Activated T-helper 1 cell treated with anti-CD3 and anti-CD28 coated beads, Interleukin-12 subunit alpha, Interleukin-12 subunit beta, Interleukin-2, Interleukin-4 antibody, amounts not matched to agents 30 ng/mL and 10 ng/mL and 1 ng/mL, durations not matched to agents 14 hours and 24 hours and 36 hours (primary cell): ENCODE measurements at regions not wholly inside any gene's neighbourhood (a gene's known extent, or its start where the extent isn't known, plus 50 kb on each side); places are given as distances from the start of the nearest gene placed in this dataset.

Experiments
- DNase-seq: peaks from one replicate; pipeline ENCODE4 v3.0.0; 2021; ENCODE audit warnings: low spot score
- H3K27ac Mint-ChIP-seq: one replicate; pipeline ENCODE4 v1.8.0; 2021; ENCODE audit warnings: mild to moderate bottlenecking, mixed read lengths
- H3K27me3 Mint-ChIP-seq: one replicate; pipeline ENCODE4 v1.8.0; 2022; ENCODE audit warnings: mild to moderate bottlenecking, moderate library complexity, mixed read lengths; ENCODE audit not compliant: insufficient read depth
- H3K36me3 Mint-ChIP-seq: one replicate; pipeline ENCODE4 v1.8.0; 2021; ENCODE audit warnings: low read depth, mixed read lengths
- H3K4me1 Mint-ChIP-seq: one replicate; pipeline ENCODE4 v1.8.0; 2021; ENCODE audit warnings: low read depth, mixed read lengths
- H3K4me3 Mint-ChIP-seq: one replicate; pipeline ENCODE4 v1.8.0; 2021; ENCODE audit warnings: mild to moderate bottlenecking, moderate library complexity, mixed read lengths
- H3K9me3 Mint-ChIP-seq: one replicate; pipeline ENCODE4 v1.8.0; 2021; ENCODE audit warnings: mixed read lengths
- intact Hi-C: fragments of 100-400 bp; cut with micrococcal nuclease; formaldehyde crosslinking; loops from one replicate; pipeline ENCODE4 v1.15.1; 2024

DNA sequence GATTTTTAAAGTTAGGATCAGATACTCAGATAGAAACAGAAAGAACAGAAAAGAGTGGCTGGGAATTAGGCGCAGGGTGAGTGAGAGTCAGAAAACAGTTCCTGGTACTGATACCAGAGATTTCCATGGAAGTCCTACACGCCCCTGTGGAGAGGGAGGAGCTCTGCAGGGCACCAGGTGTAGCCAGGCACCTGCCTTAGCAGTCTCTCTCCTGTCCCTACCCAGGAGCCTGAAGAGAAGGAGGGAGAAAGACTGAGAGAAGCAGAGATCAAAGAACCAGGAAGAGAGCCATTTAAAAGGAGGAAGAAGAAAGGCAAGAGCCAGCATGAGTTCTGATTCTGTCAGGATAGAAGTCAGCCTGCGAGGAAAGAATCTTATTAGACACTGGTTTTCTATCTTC, 65.0 kb downstream of the CBLN1 start:
- Mint-ChIP-seq H3K4me1 (no peaks in the 10 kb centered on the region), H3K27ac (no peak overlapping the region), H3K9me3 (no peaks in the 10 kb centered on the region), H3K4me3 (no peak overlapping the region), H3K36me3 (no peaks in the 10 kb centered on the region), H3K27me3 (no peaks in the 10 kb centered on the region)
- DNase-seq, result no peak
- intact Hi-C loops, result no loop called here

DNA sequence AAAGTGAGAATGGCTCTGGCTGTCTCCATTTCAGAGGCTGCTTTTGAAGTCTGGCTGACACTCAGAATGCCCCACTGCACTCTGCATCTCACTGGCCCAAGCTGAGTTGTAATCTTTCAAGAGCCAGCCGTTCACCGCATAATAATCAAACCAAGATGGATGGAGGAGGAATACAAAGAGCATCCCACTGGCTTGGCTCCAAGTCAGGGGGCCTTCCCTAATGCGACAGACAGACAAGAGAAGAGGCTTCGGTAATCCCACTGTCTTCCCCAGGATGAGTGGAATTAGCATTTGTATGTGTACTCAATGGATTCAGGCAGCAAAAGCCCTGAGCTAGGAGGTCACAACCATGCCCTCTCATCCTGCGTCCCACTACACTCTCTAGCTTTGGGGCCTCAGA, 68.0 kb downstream of the CBLN1 start:
- H3K27me3 Mint-ChIP-seq, result no peaks in the 10 kb centered on the region
- no peak overlapping the region for H3K4me3 Mint-ChIP-seq
- no peak overlapping the region for H3K27ac Mint-ChIP-seq
- H3K9me3 Mint-ChIP-seq, result no peaks in the 10 kb centered on the region
- H3K36me3 Mint-ChIP-seq, result no peaks in the 10 kb centered on the region
- DNase-seq, result no peak
- H3K4me1 Mint-ChIP-seq, result no peaks in the 10 kb centered on the region
- intact Hi-C loops, result no loop called here

DNA sequence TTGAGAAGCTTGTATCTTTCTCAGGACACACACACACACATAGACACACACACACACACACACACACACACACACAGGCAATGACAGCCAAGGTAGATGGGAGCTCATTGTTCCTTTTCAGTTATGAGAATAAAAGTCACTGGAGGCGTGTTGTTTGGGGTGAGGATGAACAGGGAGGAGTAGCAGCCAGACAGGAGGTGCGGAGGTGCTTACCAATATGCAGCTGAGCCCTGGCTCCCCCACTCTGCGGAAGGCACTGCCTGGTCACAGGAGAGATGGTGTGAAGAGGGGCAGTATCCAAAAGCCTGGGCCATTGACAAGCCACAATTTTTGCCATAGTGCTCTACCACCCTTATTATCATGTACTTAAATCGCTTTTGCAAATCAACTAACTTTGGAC, 77.4 kb downstream of the CBLN1 start:
- no peak overlapping the region for H3K27ac Mint-ChIP-seq
- DNase-seq, result no peak
- H3K9me3 Mint-ChIP-seq, result no peaks in the 10 kb centered on the region
- intact Hi-C loops, result no loop called here
- H3K4me1 Mint-ChIP-seq, result no peaks in the 10 kb centered on the region
- peaks cover 1% of the 10 kb centered on the region for H3K27me3 Mint-ChIP-seq
- no peaks in the 10 kb centered on the region for H3K36me3 Mint-ChIP-seq
- H3K4me3 Mint-ChIP-seq, result no peak overlapping the region

DNA sequence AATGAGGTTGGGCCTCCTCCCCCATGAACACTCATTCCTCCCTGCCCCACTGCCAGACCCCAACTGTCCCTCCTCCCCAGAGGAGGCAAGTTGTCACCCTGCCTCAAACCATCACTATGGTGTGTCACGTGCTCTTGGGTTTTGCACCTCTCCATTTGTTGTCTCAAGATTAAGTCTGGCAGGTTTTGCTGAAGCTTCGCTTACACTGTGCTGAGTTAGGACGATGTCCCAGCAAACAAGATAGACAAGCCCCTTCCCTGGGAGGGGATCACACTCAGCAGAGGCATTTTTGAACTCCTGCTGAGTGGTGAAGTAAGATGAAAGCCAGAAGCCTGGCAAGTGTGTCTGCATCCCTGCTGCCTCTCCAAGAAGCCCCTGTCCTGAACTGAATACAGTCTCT, 78.3 kb downstream of the CBLN1 start:
- H3K4me1 Mint-ChIP-seq, result no peaks in the 10 kb centered on the region
- H3K27me3 Mint-ChIP-seq, result peaks cover 1% of the 10 kb centered on the region
- intact Hi-C loops, result no loop called here
- H3K4me3 Mint-ChIP-seq, result no peak overlapping the region
- no peaks in the 10 kb centered on the region for H3K9me3 Mint-ChIP-seq
- DNase-seq, result no peak
- H3K27ac Mint-ChIP-seq, result no peak overlapping the region
- no peaks in the 10 kb centered on the region for H3K36me3 Mint-ChIP-seq

DNA sequence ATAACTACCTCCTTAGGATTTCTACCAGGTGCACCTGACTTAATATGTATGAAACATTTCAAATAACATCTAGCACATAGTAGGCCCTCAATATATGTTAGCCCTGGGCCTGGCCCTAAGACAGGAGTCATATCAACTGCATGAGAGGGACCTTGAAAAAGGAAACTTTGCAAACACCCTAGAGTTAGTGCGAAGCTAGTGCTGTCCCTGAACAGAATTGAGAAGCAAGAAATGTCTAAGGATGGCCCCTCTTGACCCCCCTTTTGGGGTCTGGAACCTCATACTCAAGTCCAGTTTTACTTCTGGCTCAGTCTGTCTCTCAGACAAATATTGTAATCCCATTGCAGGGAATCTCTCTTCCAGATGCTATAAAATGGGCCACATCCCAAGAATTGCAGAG, 80.5 kb downstream of the CBLN1 start:
- H3K9me3 Mint-ChIP-seq, result no peaks in the 10 kb centered on the region
- H3K27me3 Mint-ChIP-seq, result peaks cover 1% of the 10 kb centered on the region
- no peak for DNase-seq
- no peak overlapping the region for H3K27ac Mint-ChIP-seq
- no peaks in the 10 kb centered on the region for H3K36me3 Mint-ChIP-seq
- no peaks in the 10 kb centered on the region for H3K4me1 Mint-ChIP-seq
- H3K4me3 Mint-ChIP-seq, result no peak overlapping the region
- intact Hi-C loops, result no loop called here

DNA sequence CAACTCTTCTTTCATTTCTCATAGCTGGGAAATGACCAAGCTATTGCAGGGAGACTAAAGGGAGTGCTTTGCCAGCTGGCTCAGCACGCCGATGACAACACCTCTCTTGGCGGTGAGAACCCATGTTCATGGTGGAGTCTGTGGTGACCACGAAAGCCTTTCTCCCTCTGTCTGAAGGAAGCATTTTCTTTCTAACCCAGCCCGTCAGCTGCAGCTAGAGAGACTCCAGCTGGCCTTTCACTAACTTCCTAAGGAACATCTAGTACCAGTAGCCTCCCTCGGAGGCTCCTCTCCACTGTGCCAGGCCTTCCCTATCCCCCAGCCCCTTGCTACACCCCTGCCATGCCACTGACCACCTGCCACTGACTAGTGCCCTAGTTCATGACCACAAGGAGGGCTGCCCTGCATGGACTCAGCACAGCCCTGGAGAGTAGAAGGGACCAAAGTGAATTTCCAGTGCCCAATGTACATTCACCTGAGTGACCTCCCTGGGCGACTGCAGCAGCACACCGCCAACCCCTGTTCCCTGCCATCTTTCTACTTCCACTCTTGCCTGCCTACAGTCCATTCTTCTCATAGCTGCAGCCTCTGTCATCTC, 81.3 kb downstream of the CBLN1 start:
- DNase-seq, result no peak
- no peaks in the 10 kb centered on the region for H3K9me3 Mint-ChIP-seq
- H3K27me3 Mint-ChIP-seq, result peaks cover 1% of the 10 kb centered on the region
- no peaks in the 10 kb centered on the region for H3K36me3 Mint-ChIP-seq
- no peak overlapping the region for H3K4me3 Mint-ChIP-seq
- H3K27ac Mint-ChIP-seq, result no peak overlapping the region
- H3K4me1 Mint-ChIP-seq, result no peaks in the 10 kb centered on the region
- intact Hi-C loops, result no loop called here

DNA sequence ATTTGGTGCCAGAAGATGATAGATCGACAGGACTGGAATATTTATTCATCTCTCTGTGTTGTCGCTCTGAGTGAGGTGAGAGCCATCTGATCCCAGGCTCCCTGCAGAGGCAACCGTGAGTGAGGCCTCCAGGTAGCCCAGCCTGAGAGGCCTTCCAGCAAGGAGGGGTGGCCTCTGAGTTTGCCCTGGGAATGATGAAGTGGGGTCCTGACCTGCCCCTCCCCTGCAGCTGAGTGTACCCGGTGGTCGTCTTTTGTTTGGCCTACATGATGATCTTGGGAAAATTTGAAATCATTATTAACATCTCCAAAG, 86.4 kb downstream of the CBLN1 start:
- Mint-ChIP-seq H3K9me3 (no peaks in the 10 kb centered on the region), H3K4me3 (no peak overlapping the region), H3K36me3 (no peaks in the 10 kb centered on the region), H3K27ac (no peak overlapping the region), H3K4me1 (no peaks in the 10 kb centered on the region), H3K27me3 (peaks cover 1% of the 10 kb centered on the region)
- no peak for DNase-seq
- intact Hi-C loops, result no loop called here

DNA sequence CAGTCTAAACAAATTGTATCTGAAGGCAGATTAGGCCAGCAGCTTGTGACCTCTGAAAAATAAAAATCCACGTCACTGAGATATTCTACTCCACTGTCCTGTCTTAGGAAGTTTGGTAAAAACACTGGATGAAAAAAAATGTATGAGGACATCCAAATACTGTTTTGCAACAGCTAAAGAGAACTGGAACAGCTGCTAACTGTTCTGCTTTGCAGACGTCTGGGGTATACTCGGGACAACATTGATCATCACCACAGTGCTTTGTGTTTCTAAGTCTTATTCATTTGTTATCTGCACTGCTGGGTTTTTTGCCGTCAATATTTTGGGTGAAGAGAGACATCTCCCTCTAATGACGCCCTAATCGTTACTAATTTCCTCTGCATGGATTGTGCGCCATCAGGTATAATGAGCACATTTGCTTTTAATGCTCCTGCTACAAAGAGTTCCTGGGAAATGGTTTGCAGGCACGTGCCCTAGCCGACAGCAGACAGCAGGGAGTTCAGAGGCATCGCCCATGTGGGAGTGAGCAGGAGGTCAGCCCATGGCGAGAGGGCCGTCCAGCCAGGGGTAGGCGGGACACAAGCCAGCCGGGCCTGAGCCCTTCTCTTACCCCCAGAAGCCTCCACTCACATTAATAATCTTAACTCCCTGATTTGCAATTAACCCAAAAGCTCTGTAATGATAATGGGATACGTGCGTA, 87.0 kb downstream of the CBLN1 start:
- Mint-ChIP-seq H3K36me3 (no peaks in the 10 kb centered on the region), H3K27ac (no peak overlapping the region), H3K4me3 (no peak overlapping the region), H3K4me1 (no peaks in the 10 kb centered on the region), H3K27me3 (peaks cover 1% of the 10 kb centered on the region), H3K9me3 (no peaks in the 10 kb centered on the region)
- intact Hi-C loops, result no loop called here
- DNase-seq, result no peak

DNA sequence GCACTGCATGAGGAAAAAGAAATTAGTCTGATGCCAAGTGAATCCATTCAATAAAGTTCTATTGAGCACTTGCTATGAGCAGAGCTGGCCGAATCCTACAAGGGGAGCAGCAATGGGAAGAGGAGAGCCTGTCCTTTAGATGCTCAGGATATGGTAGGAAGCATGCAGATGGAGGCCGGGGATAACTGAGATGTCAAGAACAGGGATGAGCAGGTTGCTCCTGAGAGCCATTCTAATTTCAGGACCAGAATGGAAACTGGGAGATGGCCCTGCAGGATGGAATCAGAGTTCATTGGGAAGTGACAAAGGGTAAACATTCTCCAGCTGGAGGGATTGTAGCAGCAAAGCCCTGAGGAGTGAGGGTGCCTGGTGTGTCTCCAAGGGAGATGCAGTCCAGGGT, 88.0 kb downstream of the CBLN1 start:
- Mint-ChIP-seq H3K4me3 (no peak overlapping the region), H3K4me1 (no peaks in the 10 kb centered on the region), H3K27ac (no peak overlapping the region), H3K36me3 (no peaks in the 10 kb centered on the region), H3K27me3 (no peaks in the 10 kb centered on the region), H3K9me3 (no peaks in the 10 kb centered on the region)
- intact Hi-C loops, result no loop called here
- no peak for DNase-seq

DNA sequence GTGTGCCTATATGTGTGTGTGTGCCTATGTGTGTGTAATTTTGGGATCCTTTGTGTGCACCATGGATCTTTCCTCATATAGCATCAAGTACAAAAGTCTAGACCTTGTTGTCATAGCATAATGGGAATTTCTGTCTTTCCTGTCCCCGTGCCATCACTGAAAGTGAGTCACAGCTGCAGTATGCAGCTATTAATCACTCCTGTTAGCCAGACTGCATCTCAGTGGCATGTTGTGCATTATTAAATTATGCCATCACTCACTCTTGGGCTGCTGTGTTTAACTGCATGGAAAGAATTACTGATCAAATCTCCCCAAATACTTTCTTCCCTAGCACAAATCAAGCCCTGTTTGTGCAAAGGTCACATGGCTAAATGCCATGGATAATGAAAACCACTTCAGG, 92.4 kb downstream of the CBLN1 start:
- Mint-ChIP-seq H3K4me1 (no peaks in the 10 kb centered on the region), H3K27me3 (no peaks in the 10 kb centered on the region), H3K9me3 (no peaks in the 10 kb centered on the region), H3K4me3 (no peak overlapping the region), H3K27ac (no peak overlapping the region), H3K36me3 (no peaks in the 10 kb centered on the region)
- DNase-seq, result no peak
- intact Hi-C loops, result no loop called here

DNA sequence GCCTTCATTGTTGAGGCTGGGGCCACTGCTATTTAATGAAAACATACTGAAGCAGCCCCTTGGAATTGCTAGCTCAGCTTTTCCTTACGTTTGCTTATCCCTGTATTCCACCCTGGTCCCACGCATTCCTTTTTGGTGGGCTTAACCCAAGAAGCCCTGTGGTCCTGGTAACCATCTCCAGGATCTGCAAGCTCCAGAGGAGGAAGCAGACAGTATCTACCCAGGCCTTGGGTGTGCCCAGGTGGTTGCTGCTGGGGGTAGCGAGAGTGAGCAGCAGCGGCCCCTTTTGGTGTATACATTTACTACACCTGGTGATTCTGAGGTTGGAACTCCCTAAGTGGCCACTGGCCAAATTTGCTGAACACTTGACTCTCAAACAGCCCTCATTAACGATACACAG, 97.7 kb downstream of the CBLN1 start:
- Mint-ChIP-seq H3K36me3 (no peaks in the 10 kb centered on the region), H3K9me3 (no peaks in the 10 kb centered on the region), H3K4me1 (no peaks in the 10 kb centered on the region), H3K4me3 (no peak overlapping the region), H3K27ac (no peak overlapping the region), H3K27me3 (no peaks in the 10 kb centered on the region)
- DNase-seq, result no peak
- intact Hi-C loops, result no loop called here

DNA sequence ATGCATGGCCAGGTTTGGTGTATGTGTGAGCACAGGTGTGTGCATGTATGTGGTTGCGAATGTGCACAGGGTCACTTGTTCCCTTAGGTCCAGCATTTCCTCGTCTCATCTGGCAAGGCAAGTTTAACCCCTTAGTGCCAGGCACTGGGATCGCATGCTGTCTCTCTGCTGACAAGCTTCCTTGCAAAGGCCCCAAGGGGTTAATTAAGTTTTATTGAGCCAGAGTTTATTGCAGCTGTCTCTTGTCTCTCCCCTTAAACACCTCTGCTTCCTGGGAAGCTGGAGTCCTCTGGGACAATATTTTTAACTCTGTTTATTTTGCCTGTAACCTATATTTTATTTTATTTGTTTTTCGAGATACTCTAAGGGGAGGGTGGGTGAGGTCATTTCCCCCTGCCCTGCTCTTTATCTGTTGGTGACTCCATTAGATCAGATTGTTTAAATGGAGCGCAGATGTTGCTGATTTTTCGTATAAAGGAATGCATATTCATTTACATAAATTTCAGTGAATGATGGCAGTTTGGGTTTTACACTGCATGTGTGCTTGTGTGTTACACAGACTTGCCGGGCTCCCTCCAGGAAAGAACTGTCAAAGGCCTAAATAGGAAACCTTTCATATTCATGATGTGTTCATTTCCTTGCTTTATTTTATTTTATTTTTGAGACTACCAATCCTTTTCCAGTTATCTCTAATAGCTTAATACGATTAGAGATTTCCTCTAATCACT, 99.7 kb downstream of the CBLN1 start:
- no peaks in the 10 kb centered on the region for H3K36me3 Mint-ChIP-seq
- no peaks in the 10 kb centered on the region for H3K4me1 Mint-ChIP-seq
- no peak overlapping the region for H3K4me3 Mint-ChIP-seq
- H3K27me3 Mint-ChIP-seq, result no peaks in the 10 kb centered on the region
- no peak for DNase-seq
- no peaks in the 10 kb centered on the region for H3K9me3 Mint-ChIP-seq
- intact Hi-C loops, result no loop called here
- H3K27ac Mint-ChIP-seq, result no peak overlapping the region

DNA sequence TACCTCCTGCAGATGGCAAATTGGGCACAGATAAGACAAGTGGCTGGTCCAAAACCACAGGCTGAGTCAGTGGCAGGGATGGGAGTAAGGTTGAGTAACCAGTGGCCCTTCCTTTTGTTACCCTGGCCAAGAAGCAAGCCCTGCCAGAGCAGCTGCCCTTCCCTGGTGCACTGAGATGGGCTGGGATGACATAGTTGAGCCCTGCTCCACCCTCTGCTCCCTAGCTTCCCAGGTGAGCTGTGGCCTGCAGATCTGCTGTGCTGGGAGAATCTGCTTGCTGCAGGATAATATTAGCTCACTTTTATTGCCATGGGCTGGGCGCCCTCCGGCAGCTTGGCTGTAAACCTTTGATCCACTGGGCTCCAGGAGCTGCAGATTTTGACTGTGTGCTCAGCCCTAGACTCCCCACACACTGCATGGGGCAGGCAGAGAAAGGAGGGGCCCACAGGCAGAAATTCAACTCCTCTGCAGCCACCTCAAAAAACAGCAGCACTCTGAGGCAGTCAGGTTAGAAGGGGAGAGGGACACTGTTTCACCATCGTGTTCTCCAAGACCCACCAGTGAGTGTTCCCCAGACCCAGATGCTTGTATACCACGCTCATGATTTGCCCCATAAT, 101.8 kb downstream of the CBLN1 start:
- Mint-ChIP-seq H3K27me3 (no peaks in the 10 kb centered on the region), H3K9me3 (no peaks in the 10 kb centered on the region), H3K4me3 (no peak overlapping the region), H3K27ac (no peak overlapping the region), H3K36me3 (no peaks in the 10 kb centered on the region), H3K4me1 (no peaks in the 10 kb centered on the region)
- intact Hi-C loops, result no loop called here
- DNase-seq, result no peak
